ENCODE measurements at regions not wholly inside any gene's neighbourhood (a gene's known extent, or its start where the extent isn't known, plus 50 kb on each side); places are given as distances from the start of the nearest gene placed in this dataset.

- TF ChIP-seq, protein P1, sequence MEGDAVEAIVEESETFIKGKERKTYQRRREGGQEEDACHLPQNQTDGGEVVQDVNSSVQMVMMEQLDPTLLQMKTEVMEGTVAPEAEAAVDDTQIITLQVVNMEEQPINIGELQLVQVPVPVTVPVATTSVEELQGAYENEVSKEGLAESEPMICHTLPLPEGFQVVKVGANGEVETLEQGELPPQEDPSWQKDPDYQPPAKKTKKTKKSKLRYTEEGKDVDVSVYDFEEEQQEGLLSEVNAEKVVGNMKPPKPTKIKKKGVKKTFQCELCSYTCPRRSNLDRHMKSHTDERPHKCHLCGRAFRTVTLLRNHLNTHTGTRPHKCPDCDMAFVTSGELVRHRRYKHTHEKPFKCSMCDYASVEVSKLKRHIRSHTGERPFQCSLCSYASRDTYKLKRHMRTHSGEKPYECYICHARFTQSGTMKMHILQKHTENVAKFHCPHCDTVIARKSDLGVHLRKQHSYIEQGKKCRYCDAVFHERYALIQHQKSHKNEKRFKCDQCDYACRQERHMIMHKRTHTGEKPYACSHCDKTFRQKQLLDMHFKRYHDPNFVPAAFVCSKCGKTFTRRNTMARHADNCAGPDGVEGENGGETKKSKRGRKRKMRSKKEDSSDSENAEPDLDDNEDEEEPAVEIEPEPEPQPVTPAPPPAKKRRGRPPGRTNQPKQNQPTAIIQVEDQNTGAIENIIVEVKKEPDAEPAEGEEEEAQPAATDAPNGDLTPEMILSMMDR (IDR thresholded peaks at IDR 0.05): no peak
- TF ChIP-seq POLR2A (IDR thresholded peaks at IDR 0.05): no peak
- Histone ChIP-seq H3K36me3 (ENCODE audit: low read depth, missing control alignments) (no peaks in the 10 kb centered on the region), H3K27ac (no peak overlapping the region), H3K9me3 (no peaks in the 10 kb centered on the region), H3K4me3 (no peak overlapping the region), H3K4me1 (no peaks in the 10 kb centered on the region), H3K27me3 (no peaks in the 10 kb centered on the region)
- no peak for DNase-seq
- intact Hi-C loops (cut with DNase I; ENCODE audit: low total_unique reads): no loop called here
- 72 to 75% methylated on average over 2 of the region's 2 CpGs for WGBS, 2 donors
These were observed 250.5 kb upstream of the TLE3 start for GRCh38 chr15:70348226-70348543.

GRCh38 chr15:70347321-70348225, 249.9 kb upstream of the TLE3 start:
- H3K4me3 ChIP-seq: no peak overlapping the region
- TF ChIP-seq, protein P1 (IDR thresholded peaks at IDR 0.05): no peak
- TF ChIP-seq POLR2A (IDR thresholded peaks at IDR 0.05): no peak
- H3K27ac ChIP-seq: no peak overlapping the region
- H3K4me1 ChIP-seq: no peaks in the 10 kb centered on the region
- 89 to 90% methylated on average over 7 of the region's 7 CpGs for WGBS, 2 donors
- H3K36me3 ChIP-seq (ENCODE audit: low read depth, missing control alignments): no peaks in the 10 kb centered on the region
- intact Hi-C loops (cut with DNase I; ENCODE audit: low total_unique reads): no loop called here
- no peak for DNase-seq
- H3K9me3 ChIP-seq: no peaks in the 10 kb centered on the region
- H3K27me3 ChIP-seq: no peaks in the 10 kb centered on the region

GRCh38 chr15:70345251-70346019, 247.7 kb upstream of the TLE3 start:
- no peak for DNase-seq
- H3K4me3 ChIP-seq: no peak overlapping the region
- H3K9me3 ChIP-seq: no peaks in the 10 kb centered on the region
- intact Hi-C loops (cut with DNase I; ENCODE audit: low total_unique reads): no loop called here
- H3K4me1 ChIP-seq: no peaks in the 10 kb centered on the region
- 96 to 99% methylated on average over 7 of the region's 7 CpGs for WGBS, 2 donors
- no peaks in the 10 kb centered on the region for H3K27me3 ChIP-seq
- no peak overlapping the region for H3K27ac ChIP-seq
- no peak for TF ChIP-seq POLR2A (IDR thresholded peaks at IDR 0.05)
- TF ChIP-seq, protein P1 (IDR thresholded peaks at IDR 0.05): no peak
- H3K36me3 ChIP-seq (ENCODE audit: low read depth, missing control alignments): no peaks in the 10 kb centered on the region

- no peak for TF ChIP-seq POLR2A (IDR thresholded peaks at IDR 0.05)
- TF ChIP-seq, protein P1 (IDR thresholded peaks at IDR 0.05): no peak
- intact Hi-C loops (cut with DNase I; ENCODE audit: low total_unique reads): no loop called here
- Histone ChIP-seq H3K36me3 (ENCODE audit: low read depth, missing control alignments) (no peaks in the 10 kb centered on the region), H3K4me1 (no peaks in the 10 kb centered on the region), H3K4me3 (no peak overlapping the region), H3K9me3 (no peaks in the 10 kb centered on the region), H3K27me3 (no peaks in the 10 kb centered on the region), H3K27ac (no peak overlapping the region)
- DNase-seq: no peak
- 83 to 96% methylated on average over 1 to 3 of the region's 3 CpGs for WGBS, 2 donors
These were observed 246.9 kb upstream of the TLE3 start for GRCh38 chr15:70344666-70345065.
